HG02852 (cell line): ENCODE measurements at regions not wholly inside any gene's neighbourhood (a gene's known extent, or its start where the extent isn't known, plus 50 kb on each side); places are given as distances from the start of the nearest gene placed in this dataset.

ENCODE experiments used
- ATAC-seq: cut with Tn5 transposase; IDR thresholded peaks from one replicate; pipeline ENCODE4 v1.9.1; 2021; ENCODE audit warnings: mild to moderate bottlenecking, moderate library complexity; ENCODE audit not compliant: unreplicated experiment

- ATAC-seq = no peak
These were observed 1033.3 kb downstream of the EFNB2 start for GRCh38 chr13:105502193-105502592.

- no peak for ATAC-seq
These were observed 1037.9 kb downstream of the EFNB2 start for GRCh38 chr13:105497597-105497996.

DNA sequence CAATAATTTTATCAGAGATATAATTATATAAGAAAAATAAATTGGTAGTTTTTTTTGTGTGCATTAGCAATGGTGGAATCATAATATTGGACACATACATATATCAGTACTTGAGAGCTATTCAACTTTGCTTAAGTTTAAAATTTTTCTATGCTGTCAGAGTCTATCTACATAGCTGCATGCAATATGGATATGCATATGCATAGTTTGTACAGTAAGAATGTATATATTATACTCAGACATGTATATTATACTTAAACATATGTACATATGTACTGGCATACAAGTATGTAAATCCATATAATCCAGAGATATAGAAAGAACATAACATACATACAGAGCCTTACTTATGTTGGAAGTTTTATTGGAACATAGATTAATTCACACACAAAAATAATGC, 1043.2 kb downstream of the EFNB2 start:
- ATAC-seq = no peak

- no peak for ATAC-seq
These were observed 1044.1 kb downstream of the EFNB2 start for GRCh38 chr13:105491345-105491744.

- ATAC-seq = no peak
These were observed 1050.4 kb downstream of the EFNB2 start for GRCh38 chr13:105485081-105485480.

DNA sequence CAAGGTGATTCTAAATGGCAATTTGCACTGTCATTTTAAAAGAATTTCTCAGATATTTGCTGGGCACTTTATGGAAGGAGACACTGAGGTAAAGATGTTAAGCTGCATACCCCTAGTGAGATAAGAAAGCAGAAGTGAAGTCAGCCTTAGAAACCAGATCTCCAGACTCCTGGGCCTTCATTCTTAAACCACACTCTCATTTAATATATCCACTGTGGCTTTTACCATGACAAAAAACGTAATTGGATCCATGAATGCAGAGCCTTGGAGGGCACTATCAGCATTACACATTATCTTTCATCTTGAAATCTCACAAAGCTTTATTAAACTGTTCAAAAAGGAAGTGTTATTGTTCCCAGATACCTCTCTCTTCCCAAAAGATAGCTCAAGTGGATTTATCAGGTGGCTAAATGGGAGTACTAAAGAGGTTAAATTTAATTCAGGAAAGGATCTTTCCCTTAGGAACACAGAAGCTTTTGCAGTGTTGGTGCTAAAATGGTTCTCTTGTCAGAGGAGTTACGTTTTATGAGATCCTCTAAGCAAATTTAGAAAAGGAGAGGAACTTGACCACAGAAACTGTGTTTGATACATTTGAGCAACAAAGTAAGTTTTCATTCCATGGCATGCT, 1060.4 kb downstream of the EFNB2 start:
- no peak for ATAC-seq

DNA sequence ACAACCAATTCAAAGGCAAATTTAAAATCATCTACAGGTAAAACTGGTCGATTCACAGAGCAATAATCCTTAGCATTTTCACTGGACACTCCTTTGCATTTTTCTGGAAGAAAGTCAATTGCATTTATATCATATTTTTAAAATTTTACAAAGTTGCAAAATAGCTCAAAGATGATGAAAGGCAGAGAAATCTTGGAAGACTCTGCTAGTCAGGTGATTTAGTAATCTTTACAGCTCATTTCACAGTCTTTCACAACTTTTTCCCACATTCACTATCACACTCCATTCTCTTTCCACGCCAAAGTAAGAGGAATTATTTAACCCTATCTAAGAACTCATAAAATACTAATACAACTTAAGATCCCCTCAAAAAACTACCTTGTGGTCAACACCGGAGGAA, 1063.8 kb downstream of the EFNB2 start:
- ATAC-seq = no peak

- ATAC-seq = no peak
These were observed 1069.1 kb downstream of the EFNB2 start for GRCh38 chr13:105466376-105466775.

GRCh38 chr13:105465745-105466144, 1069.7 kb downstream of the EFNB2 start, which contains the start of gene DAOA:
Gene DAOA, plus strand, starts transcription at chr13:105466045.
- no peak for ATAC-seq

DNA sequence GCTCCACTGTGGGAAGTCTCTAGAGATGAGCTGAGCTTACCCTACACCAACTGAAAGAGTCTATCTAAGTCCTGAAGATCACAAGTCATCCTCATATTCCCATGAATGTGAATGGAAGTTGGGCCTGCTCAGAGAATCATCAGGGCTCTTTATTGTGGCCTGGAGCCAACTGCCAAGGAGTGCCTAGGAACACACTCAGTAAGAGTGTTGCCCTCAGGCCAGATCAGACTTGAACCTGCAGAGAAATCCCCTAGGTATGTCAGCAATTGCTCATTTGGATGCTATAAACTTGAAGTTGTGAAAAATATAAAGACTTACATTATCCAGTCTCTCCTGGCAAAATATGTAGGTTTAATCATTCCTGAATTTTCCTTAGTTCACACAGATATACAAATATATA, 1070.2 kb downstream of the EFNB2 start:
- ATAC-seq = no peak

DNA sequence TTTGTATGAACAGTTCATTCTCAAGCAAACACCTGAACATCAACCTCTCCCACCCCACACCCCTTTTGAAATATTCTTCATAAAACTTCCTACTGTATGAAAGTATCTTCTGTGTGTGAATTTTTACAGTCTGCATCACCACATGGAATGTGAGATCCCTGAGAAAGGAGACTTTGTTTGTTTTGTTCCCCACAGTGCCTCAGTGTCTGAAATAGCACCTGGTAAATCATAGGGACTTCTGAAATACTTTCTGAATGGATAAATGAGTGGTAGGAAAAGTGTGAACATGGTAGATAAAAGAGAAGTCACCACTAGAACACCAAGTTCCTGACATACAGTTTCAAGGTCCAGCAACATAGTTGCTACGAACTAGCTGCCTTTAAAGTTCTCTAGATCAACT, 1071.2 kb downstream of the EFNB2 start:
- no peak for ATAC-seq

DNA sequence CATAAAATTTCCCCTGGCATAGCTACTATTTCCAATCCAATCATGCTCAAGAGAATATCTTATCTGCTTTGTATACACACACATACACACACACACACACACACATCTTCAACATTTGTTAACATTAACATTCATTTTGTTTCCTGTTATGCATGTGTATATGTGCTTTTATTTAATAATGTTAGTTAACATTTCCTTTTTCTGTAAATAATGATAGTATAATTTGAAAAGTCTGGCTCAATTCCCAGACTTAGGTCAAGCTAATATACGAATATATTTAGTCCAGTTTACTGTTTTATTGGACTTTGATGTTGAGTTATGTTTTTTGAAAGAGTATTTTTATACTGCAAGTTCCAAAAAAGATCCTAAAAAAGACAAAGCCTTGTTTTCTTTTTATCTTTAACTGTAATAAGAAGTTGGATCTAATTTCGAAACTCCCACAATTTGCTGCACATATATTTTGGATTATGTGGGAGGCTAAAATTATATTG, 1072.4 kb downstream of the EFNB2 start:
- no peak for ATAC-seq

DNA sequence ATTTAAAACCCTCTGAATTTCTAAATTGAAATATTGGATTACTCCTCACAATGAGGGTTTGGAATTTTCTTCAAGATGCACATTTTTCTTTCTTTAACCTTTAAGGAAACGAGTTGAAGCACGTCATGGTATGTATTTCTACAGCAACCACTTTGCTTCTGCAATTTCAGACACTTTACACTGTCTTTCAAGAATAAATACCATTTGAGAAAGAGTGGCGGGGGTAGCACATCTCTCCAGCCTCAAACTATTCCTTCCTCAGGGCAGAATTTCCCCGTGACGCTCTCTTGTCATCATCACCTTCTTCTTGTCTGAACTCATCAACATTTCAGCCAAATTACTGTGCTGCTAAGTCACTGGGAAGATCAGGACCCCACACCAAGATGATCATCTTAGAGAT, 1073.4 kb downstream of the EFNB2 start:
- ATAC-seq = no peak

DNA sequence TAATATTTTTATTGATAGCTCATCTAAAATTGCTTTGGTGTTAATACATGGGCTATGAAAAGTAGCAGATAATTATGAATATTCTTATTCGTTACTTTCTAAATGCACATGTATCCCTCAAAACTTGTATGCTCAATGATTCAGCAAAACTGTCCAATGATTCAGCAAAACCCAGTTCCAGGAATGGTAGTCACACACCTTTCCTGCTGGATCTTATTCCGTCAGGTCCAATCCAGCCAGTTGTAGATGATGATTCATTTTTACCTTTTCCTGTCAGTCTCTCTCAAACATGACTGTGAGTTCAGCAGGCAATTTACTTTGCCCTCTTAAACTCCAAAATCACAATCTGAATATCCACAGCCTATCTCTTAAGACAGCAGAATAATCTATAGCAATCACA, 1082.6 kb downstream of the EFNB2 start:
- no peak for ATAC-seq

GRCh38 chr13:105450784-105451183, 1084.7 kb downstream of the EFNB2 start:
- no peak for ATAC-seq

- no peak for ATAC-seq
These were observed 1086.7 kb downstream of the EFNB2 start for GRCh38 chr13:105448811-105449210.

- ATAC-seq = no peak
These were observed 1089.3 kb downstream of the EFNB2 start for GRCh38 chr13:105446197-105446596.

DNA sequence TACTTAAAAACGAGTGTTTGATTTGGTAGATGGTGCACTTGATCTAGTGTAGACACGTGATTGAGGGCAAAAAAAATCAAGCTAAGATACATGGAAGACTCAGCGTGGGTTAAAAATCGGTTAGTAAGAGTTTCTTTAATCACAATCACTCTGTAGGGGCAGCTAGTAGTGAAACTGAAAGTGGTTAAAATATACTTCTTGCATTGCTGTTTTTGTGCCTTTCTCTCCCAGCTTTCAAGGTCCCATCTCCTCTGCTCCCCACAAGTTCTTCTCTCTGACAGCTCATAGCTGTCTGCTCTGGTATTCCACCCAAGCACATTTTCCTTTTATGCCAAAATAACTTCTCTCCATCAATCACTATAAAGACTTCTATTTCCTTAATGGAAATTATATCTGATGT, 1089.7 kb downstream of the EFNB2 start:
- ATAC-seq = no peak

DNA sequence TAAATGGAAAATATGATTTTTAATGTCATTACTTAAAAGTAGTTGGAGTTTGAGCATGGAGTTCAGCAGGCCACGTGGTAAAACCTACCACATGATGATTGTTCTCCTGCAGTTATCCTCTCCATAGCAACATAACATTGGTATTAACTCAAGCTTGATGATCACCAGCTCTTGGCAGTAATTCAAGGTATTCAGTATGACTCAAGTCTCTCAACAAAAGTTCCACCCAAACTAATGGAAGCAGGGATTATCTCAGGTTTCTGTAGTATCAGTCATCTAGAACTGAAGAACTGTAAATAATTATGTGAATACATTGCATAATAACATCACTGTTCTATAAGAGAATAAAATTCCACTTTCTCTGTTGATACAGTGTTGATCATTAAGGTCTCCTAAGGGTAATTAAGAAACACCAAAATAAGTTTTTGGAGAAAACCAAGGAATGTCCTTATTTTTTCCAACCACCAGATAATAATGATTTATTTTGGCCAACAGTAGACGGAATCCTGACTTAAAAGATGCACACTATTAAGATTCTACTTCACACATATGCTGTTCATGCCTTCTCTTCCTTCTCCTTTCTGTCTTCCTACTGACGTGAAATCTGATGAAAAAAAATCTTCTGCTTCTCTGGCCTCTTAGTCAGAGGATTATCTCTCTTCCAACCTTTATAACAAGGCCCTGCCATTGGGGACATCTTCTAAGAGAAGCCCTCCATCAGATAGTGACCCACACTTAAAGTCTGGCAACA, 1092.3 kb downstream of the EFNB2 start:
- no peak for ATAC-seq

GRCh38 chr13:105442040-105442439, 1093.4 kb downstream of the EFNB2 start:
- ATAC-seq = no peak

DNA sequence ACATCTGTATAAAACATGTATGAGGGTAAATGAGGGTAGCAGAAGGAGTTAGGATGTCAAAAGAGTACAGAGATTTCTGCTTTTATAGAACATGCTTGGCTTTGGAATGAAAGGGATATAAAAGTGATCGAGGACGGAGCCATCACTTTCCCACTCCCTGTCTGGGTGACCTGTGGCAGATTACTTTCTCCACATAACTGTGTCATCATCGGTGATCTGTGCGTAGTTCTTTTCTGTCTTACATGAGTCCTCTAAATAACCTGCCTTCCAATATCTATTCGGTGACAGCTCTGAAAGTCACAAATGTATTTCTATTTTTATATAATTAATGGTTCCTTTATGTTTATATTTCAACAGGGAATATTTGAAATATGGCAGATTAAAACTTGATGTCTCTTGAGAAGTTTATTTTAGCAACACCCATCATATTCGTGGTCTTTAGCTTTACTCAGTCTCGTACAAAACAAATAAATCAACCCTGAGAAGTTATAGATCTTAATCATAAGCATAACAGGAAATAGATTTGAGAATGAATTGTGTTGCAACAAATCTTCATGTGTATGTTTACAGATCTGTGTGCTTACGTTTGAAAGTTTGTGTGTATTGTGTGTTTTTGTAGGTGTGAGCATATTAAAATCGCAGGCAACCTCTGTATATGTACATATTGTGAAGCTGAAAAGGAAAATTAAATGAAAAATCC, 1094.3 kb downstream of the EFNB2 start:
- ATAC-seq = no peak

DNA sequence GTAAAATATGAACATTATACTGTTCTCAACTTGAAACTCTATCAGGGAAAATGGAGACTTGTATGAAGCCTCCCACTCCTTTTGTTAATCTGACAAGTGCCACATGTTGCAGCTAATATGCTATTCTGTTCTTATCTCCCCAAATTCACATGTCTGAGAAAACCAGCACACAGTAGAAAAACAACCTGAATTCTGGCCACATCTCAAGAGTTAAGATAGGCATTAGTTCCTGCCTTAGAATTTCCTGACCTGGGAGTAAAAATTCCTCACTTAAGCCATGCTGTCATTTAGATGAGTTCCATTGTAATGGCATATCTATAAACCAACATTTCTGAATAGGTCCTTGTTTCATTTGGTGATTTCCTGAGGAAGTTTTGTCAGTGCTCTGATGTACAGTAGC, 1098.5 kb downstream of the EFNB2 start:
- no peak for ATAC-seq
